ENCODE measurements at regions not wholly inside any gene's neighbourhood (a gene's known extent, or its start where the extent isn't known, plus 50 kb on each side); places are given as distances from the start of the nearest gene placed in this dataset.

GRCh38 chr10:121244818-121245217 lies 353.4 kb downstream of the FGFR2 start:
- no peaks in the 10 kb centered on the region for H3K4me1 ChIP-seq (ENCODE audit: insufficient read depth, low read length, poor library complexity, severe bottlenecking)
- H3K9ac ChIP-seq (ENCODE audit: low read depth, low read length, poor library complexity, severe bottlenecking) = no peak overlapping the region
- TF ChIP-seq EZH2phosphoT487 (IDR thresholded peaks at IDR 0.05; ENCODE audit: borderline replicate concordance) (no peak), CTCF (conservative IDR thresholded peaks at IDR 0.05; ENCODE audit: low read length) (no peak)
- no peaks in the 10 kb centered on the region for H3K79me2 ChIP-seq (ENCODE audit: insufficient read depth, low read length)
- no peaks in the 10 kb centered on the region for H4K20me1 ChIP-seq (ENCODE audit: insufficient read depth, low read length, poor library complexity, severe bottlenecking)
- H3K36me3 ChIP-seq (ENCODE audit: insufficient read depth, low read length) = no peaks in the 10 kb centered on the region
- H3K4me3 ChIP-seq (ENCODE audit: low read length, poor library complexity, severe bottlenecking) = no peak overlapping the region
- no peaks in the 10 kb centered on the region for H3K27me3 ChIP-seq (ENCODE audit: insufficient read depth, low read length, poor library complexity, severe bottlenecking)
- no peaks in the 10 kb centered on the region for H3F3A ChIP-seq (ENCODE audit: low read depth)
- H3K9me2 ChIP-seq (replicated peaks; ENCODE audit: low read depth, low read length) = no peaks in the 10 kb centered on the region
- no peak overlapping the region for H3K4me2 ChIP-seq (ENCODE audit: low read depth, low read length, poor library complexity, severe bottlenecking)
- no peaks in the 10 kb centered on the region; the same call in 1 of the 2 replicates for H3K9me3 ChIP-seq (ENCODE audit: insufficient read depth, low read depth, low read length)
- H2AFZ ChIP-seq (ENCODE audit: low read length) = no peak overlapping the region

- Histone ChIP-seq H3K27me3 (ENCODE audit: insufficient read depth, low read length, poor library complexity, severe bottlenecking) (no peaks in the 10 kb centered on the region), H3K9ac (ENCODE audit: low read depth, low read length, poor library complexity, severe bottlenecking) (no peak overlapping the region), H4K20me1 (ENCODE audit: insufficient read depth, low read length, poor library complexity, severe bottlenecking) (no peaks in the 10 kb centered on the region), H3K79me2 (ENCODE audit: insufficient read depth, low read length) (no peaks in the 10 kb centered on the region), H3K4me1 (ENCODE audit: insufficient read depth, low read length, poor library complexity, severe bottlenecking) (no peaks in the 10 kb centered on the region), H3K9me2 (replicated peaks; ENCODE audit: low read depth, low read length) (no peaks in the 10 kb centered on the region), H3K36me3 (ENCODE audit: insufficient read depth, low read length) (no peaks in the 10 kb centered on the region), H3K9me3 (ENCODE audit: insufficient read depth, low read depth, low read length) (no peaks in the 10 kb centered on the region), H3F3A (ENCODE audit: low read depth) (no peaks in the 10 kb centered on the region), H2AFZ (ENCODE audit: low read length) (no peak overlapping the region), H3K4me3 (ENCODE audit: low read length, poor library complexity, severe bottlenecking) (no peak overlapping the region), H3K4me2 (ENCODE audit: low read depth, low read length, poor library complexity, severe bottlenecking) (no peak overlapping the region)
- no peak for TF ChIP-seq EZH2phosphoT487 (IDR thresholded peaks at IDR 0.05; ENCODE audit: borderline replicate concordance)
Measured at GRCh38 chr10:121245754-121246153, 352.5 kb downstream of the FGFR2 start.

GRCh38 chr10:121248266-121248665 lies 350.0 kb downstream of the FGFR2 start:
- H2AFZ ChIP-seq (ENCODE audit: low read length) = no peak overlapping the region
- TF ChIP-seq EZH2phosphoT487 (IDR thresholded peaks at IDR 0.05; ENCODE audit: borderline replicate concordance) (no peak), CTCF (conservative IDR thresholded peaks at IDR 0.05; ENCODE audit: low read length) (no peak)
- H3K9me2 ChIP-seq (replicated peaks; ENCODE audit: low read depth, low read length) = no peaks in the 10 kb centered on the region
- H3F3A ChIP-seq (ENCODE audit: low read depth) = no peaks in the 10 kb centered on the region
- H3K79me2 ChIP-seq (ENCODE audit: insufficient read depth, low read length) = no peaks in the 10 kb centered on the region
- no peaks in the 10 kb centered on the region for H3K9me3 ChIP-seq (ENCODE audit: insufficient read depth, low read depth, low read length)
- H3K4me2 ChIP-seq (ENCODE audit: low read depth, low read length, poor library complexity, severe bottlenecking) = no peak overlapping the region
- no peaks in the 10 kb centered on the region for H3K27me3 ChIP-seq (ENCODE audit: insufficient read depth, low read length, poor library complexity, severe bottlenecking)
- H4K20me1 ChIP-seq (ENCODE audit: insufficient read depth, low read length, poor library complexity, severe bottlenecking) = no peaks in the 10 kb centered on the region
- no peak overlapping the region for H3K4me3 ChIP-seq (ENCODE audit: low read length, poor library complexity, severe bottlenecking)
- H3K36me3 ChIP-seq (ENCODE audit: insufficient read depth, low read length) = no peaks in the 10 kb centered on the region
- H3K9ac ChIP-seq (ENCODE audit: low read depth, low read length, poor library complexity, severe bottlenecking) = no peak overlapping the region
- no peaks in the 10 kb centered on the region for H3K4me1 ChIP-seq (ENCODE audit: insufficient read depth, low read length, poor library complexity, severe bottlenecking)

GRCh38 chr10:121250995-121251764 lies 347.1 kb downstream of the FGFR2 start:
- H3K4me1 ChIP-seq (ENCODE audit: insufficient read depth, low read length, poor library complexity, severe bottlenecking) = no peaks in the 10 kb centered on the region
- no peak overlapping the region for H3K4me2 ChIP-seq (ENCODE audit: low read depth, low read length, poor library complexity, severe bottlenecking)
- H3K36me3 ChIP-seq (ENCODE audit: insufficient read depth, low read length) = no peaks in the 10 kb centered on the region
- H3F3A ChIP-seq (ENCODE audit: low read depth) = no peaks in the 10 kb centered on the region
- no peak overlapping the region for H3K4me3 ChIP-seq (ENCODE audit: low read length, poor library complexity, severe bottlenecking)
- no peak overlapping the region for H2AFZ ChIP-seq (ENCODE audit: low read length)
- H3K9me3 ChIP-seq (ENCODE audit: insufficient read depth, low read depth, low read length) = no peaks in the 10 kb centered on the region
- no peaks in the 10 kb centered on the region for H3K79me2 ChIP-seq (ENCODE audit: insufficient read depth, low read length)
- H3K9me2 ChIP-seq (replicated peaks; ENCODE audit: low read depth, low read length) = no peaks in the 10 kb centered on the region
- H3K27me3 ChIP-seq (ENCODE audit: insufficient read depth, low read length, poor library complexity, severe bottlenecking) = no peaks in the 10 kb centered on the region
- TF ChIP-seq EZH2phosphoT487 (IDR thresholded peaks at IDR 0.05; ENCODE audit: borderline replicate concordance) (no peak), CTCF (conservative IDR thresholded peaks at IDR 0.05; ENCODE audit: low read length) (no peak)
- H3K9ac ChIP-seq (ENCODE audit: low read depth, low read length, poor library complexity, severe bottlenecking) = no peak overlapping the region
- no peaks in the 10 kb centered on the region for H4K20me1 ChIP-seq (ENCODE audit: insufficient read depth, low read length, poor library complexity, severe bottlenecking)
